ENCODE measurements at regions not wholly inside any gene's neighbourhood (a gene's known extent, or its start where the extent isn't known, plus 50 kb on each side); places are given as distances from the start of the nearest gene placed in this dataset.

- no peak for DNase-seq
These were observed 165.2 kb upstream of the APCDD1 start for GRCh38 chr18:10289251-10289650.

GRCh38 chr18:10289951-10290637 is 164.3 kb upstream of the APCDD1 start:
- DNase-seq, result peak in 3 of 4 experiments; percentile 35 to 48 (median 46)

- DNase-seq, result peak; percentile 50 to 70 (median 66)
These were observed 163.7 kb upstream of the APCDD1 start for GRCh38 chr18:10290638-10291235.

- no peak for DNase-seq
These were observed 162.9 kb upstream of the APCDD1 start for GRCh38 chr18:10291568-10291981.

GRCh38 chr18:10293966-10294365 is 160.5 kb upstream of the APCDD1 start:
- DNase-seq, result no peak

GRCh38 chr18:10295751-10296150 is 158.7 kb upstream of the APCDD1 start:
- DNase-seq, result no peak

- no peak for DNase-seq
These were observed 157.9 kb upstream of the APCDD1 start for GRCh38 chr18:10296491-10296890.

- DNase-seq, result no peak
These were observed 157.3 kb upstream of the APCDD1 start for GRCh38 chr18:10297086-10297485.

GRCh38 chr18:10298346-10298745 is 156.1 kb upstream of the APCDD1 start:
- peak in 3 of 4 experiments; percentile 52 to 64 (median 59) for DNase-seq

GRCh38 chr18:10299643-10300042 is 154.8 kb upstream of the APCDD1 start:
- peak in 1 of 4 experiments; percentile 48 for DNase-seq

- no peak for DNase-seq
These were observed 153.7 kb upstream of the APCDD1 start for GRCh38 chr18:10300739-10301138.

- DNase-seq, result no peak
These were observed 152.5 kb upstream of the APCDD1 start for GRCh38 chr18:10301831-10302483.

GRCh38 chr18:10303171-10303570 is 151.3 kb upstream of the APCDD1 start:
- no peak for DNase-seq

GRCh38 chr18:10304853-10305252 is 149.6 kb upstream of the APCDD1 start:
- DNase-seq, result peak; percentile 70 to 92 (median 80)

GRCh38 chr18:10306779-10307178 is 147.7 kb upstream of the APCDD1 start:
- no peak for DNase-seq

GRCh38 chr18:10308154-10308553 is 146.3 kb upstream of the APCDD1 start:
- DNase-seq, result peak in 3 of 4 experiments; percentile 58 to 65 (median 64)

GRCh38 chr18:10310626-10311025 is 143.8 kb upstream of the APCDD1 start:
- DNase-seq, result no peak

- no peak for DNase-seq
These were observed 142.0 kb upstream of the APCDD1 start for GRCh38 chr18:10312326-10313015.

GRCh38 chr18:10313016-10313342 is 141.5 kb upstream of the APCDD1 start:
- no peak for DNase-seq

GRCh38 chr18:10314066-10314465 is 140.4 kb upstream of the APCDD1 start:
- no peak for DNase-seq

- peak in 3 of 4 experiments; percentile 36 to 63 (median 62) for DNase-seq
These were observed 138.9 kb upstream of the APCDD1 start for GRCh38 chr18:10315522-10315921.

- DNase-seq, result no peak
These were observed 137.7 kb upstream of the APCDD1 start for GRCh38 chr18:10316778-10317177.
